Ecto neural progenitor cell (in vitro differentiated cells): ENCODE measurements at regions not wholly inside any gene's neighbourhood (a gene's known extent, or its start where the extent isn't known, plus 50 kb on each side); places are given as distances from the start of the nearest gene placed in this dataset.

Experiments used
- DNase-seq: peaks from one replicate; pipeline ENCODE4 v3.0.0-alpha.2; 2018; ENCODE audit warnings: low spot score

GRCh38 chr1:68293122-68293521 is 60.8 kb upstream of the WLS start:
- peak; percentile 65 for DNase-seq

GRCh38 chr1:68291688-68292384 is 59.5 kb upstream of the WLS start:
- DNase-seq, result no peak

GRCh38 chr1:68287241-68287640 is 54.9 kb upstream of the WLS start:
- DNase-seq, result no peak

GRCh38 chr1:68285046-68285445 is 52.7 kb upstream of the WLS start:
- DNase-seq, result no peak

DNA sequence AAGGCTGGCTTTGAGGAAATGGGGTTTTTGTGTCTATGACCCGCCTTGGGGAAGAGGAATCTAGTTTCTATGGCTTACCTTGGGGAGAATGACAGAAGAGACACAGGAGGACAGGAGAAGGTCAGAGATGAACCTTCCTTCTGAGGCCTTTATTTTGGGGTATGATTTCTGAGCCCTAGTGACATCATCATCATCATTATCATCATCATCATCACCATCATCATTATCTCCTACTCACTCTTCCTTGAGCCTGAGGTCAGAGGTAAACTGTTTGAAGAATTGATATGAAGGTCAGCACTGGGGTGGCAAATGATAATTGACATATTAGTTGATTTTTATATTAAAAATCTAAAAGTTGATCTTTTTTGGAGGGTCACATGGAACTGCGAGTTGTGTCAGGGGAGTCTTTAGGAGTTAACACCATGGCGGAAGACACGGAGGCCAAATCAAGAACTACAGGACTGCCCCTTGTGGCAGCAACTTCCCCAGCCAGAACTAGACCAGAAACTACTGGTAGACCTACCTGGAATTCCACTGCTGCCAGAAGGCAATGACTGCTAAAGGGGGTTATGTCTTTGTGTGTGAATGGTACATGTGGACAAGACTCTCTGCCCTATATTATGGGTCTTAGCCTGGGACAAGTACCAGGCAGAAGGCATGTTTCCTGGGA is 49.8 kb upstream of the WLS start:
- DNase-seq, result no peak
